DOHH2 (cell line): ENCODE measurements at regions not wholly inside any gene's neighbourhood (a gene's known extent, or its start where the extent isn't known, plus 50 kb on each side); places are given as distances from the start of the nearest gene placed in this dataset.

Experiments
- H3F3A ChIP-seq: fragments of 200-600 bp; sonication (generic), shearing (Covaris generic); 2 replicates; pipeline ENCODE4 v1.6.0; 2016; ENCODE audit warnings: antibody characterized with exemption, mild to moderate bottlenecking; ENCODE audit not compliant: control insufficient read depth, insufficient read depth
- H3K27ac ChIP-seq: fragments of 200-600 bp; sonication (generic); 2 replicates; pipeline ENCODE4 v1.5.1; 2014; ENCODE audit warnings: low read depth, mild to moderate bottlenecking, low read length, moderate library complexity
- H3K27me3 ChIP-seq: fragments of 200-600 bp; sonication (generic); 2 replicates; pipeline ENCODE4 v1.6.1; 2014; ENCODE audit warnings: mild to moderate bottlenecking, low read length, mixed read lengths; ENCODE audit not compliant: control insufficient read depth
- H3K36me3 ChIP-seq: fragments of 200-600 bp; sonication (generic); 2 replicates; pipeline ENCODE4 v1.6.1; 2014; ENCODE audit warnings: mild to moderate bottlenecking, low read length, moderate library complexity, mixed read lengths; ENCODE audit not compliant: control insufficient read depth
- H3K4me1 ChIP-seq: fragments of 200-600 bp; sonication (generic); 2 replicates; pipeline ENCODE4 v1.6.1; 2014; ENCODE audit warnings: mild to moderate bottlenecking, low read length, mixed read lengths; ENCODE audit not compliant: control insufficient read depth
- H3K4me2 ChIP-seq: fragments of 200-600 bp; sonication (generic); 2 replicates; pipeline ENCODE4 v1.6.0; 2014; ENCODE audit warnings: mild to moderate bottlenecking, low read length, moderate library complexity
- H3K4me3 ChIP-seq: fragments of 200-600 bp; sonication (generic); 2 replicates; pipeline ENCODE4 v1.5.1; 2014; ENCODE audit warnings: mild to moderate bottlenecking, low read length, mixed read lengths
- H3K79me2 ChIP-seq: fragments of 200-600 bp; sonication (generic); 2 replicates; pipeline ENCODE4 v1.6.1; 2014; ENCODE audit warnings: mild to moderate bottlenecking, low read length, mixed read lengths; ENCODE audit not compliant: control insufficient read depth
- H3K9me2 ChIP-seq: fragments of 200-600 bp; sonication (generic); replicated peaks from 2 replicates; pipeline ENCODE4 v1.6.1; 2014; ENCODE audit warnings: mild to moderate bottlenecking, low read length, mixed read lengths; ENCODE audit not compliant: control insufficient read depth
- H3K9me3 ChIP-seq: fragments of 200-600 bp; sonication (generic); 2 replicates; pipeline ENCODE4 v1.6.1; 2014; ENCODE audit warnings: antibody characterized with exemption, low read length, mixed read lengths; ENCODE audit not compliant: control insufficient read depth, insufficient read depth
- H4K20me1 ChIP-seq: fragments of 200-600 bp; sonication (generic); 2 replicates; pipeline ENCODE4 v1.6.0; 2014; ENCODE audit warnings: low read depth, mild to moderate bottlenecking, antibody characterized with exemption, low read length, moderate library complexity; ENCODE audit not compliant: control insufficient read depth, insufficient read depth
- CTCF ChIP-seq: fragments of 200-600 bp; sonication (generic); IDR thresholded peaks from one replicate; pipeline ENCODE4 v1.5.1; 2014; ENCODE audit warnings: antibody characterized with exemption, mild to moderate bottlenecking, low read depth, low read length; ENCODE audit not compliant: poor library complexity, severe bottlenecking
- EZH2phosphoT487 ChIP-seq: fragments of 200-600 bp; sonication (generic); IDR thresholded peaks from 2 replicates; pipeline ENCODE4 v1.6.1; 2017; ENCODE audit warnings: borderline replicate concordance, mild to moderate bottlenecking, antibody characterized with exemption, low read length, moderate library complexity, mixed read lengths

GRCh38 chr2:67713376-67713775 is 316.2 kb downstream of the ETAA1 start:
- H3K9me3 ChIP-seq = no peaks in the 10 kb centered on the region
- no peaks in the 10 kb centered on the region for H3K79me2 ChIP-seq
- H3K27me3 ChIP-seq = no peaks in the 10 kb centered on the region
- H3K4me2 ChIP-seq = no peak overlapping the region
- H3K27ac ChIP-seq = no peak overlapping the region
- H4K20me1 ChIP-seq = no peaks in the 10 kb centered on the region
- no peaks in the 10 kb centered on the region for H3F3A ChIP-seq
- TF ChIP-seq EZH2phosphoT487 = no peak
- no peak for TF ChIP-seq CTCF
- H3K4me3 ChIP-seq = no peak overlapping the region
- no peaks in the 10 kb centered on the region for H3K4me1 ChIP-seq
- H3K9me2 ChIP-seq = no peaks in the 10 kb centered on the region
- no peaks in the 10 kb centered on the region for H3K36me3 ChIP-seq

- no peaks in the 10 kb centered on the region; the same call in 1 of the 2 replicates for H3K27me3 ChIP-seq
- H3K4me3 ChIP-seq = no peak overlapping the region
- peaks cover 7% of the 10 kb centered on the region; the same call in 1 of the 2 replicates for H3K9me3 ChIP-seq
- no peak overlapping the region for H3K27ac ChIP-seq
- no peaks in the 10 kb centered on the region for H4K20me1 ChIP-seq
- H3K36me3 ChIP-seq = no peaks in the 10 kb centered on the region
- H3F3A ChIP-seq = no peaks in the 10 kb centered on the region
- TF ChIP-seq CTCF (no peak), EZH2phosphoT487 (no peak)
- H3K4me2 ChIP-seq = no peak overlapping the region
- no peaks in the 10 kb centered on the region for H3K9me2 ChIP-seq
- H3K79me2 ChIP-seq = no peaks in the 10 kb centered on the region
- H3K4me1 ChIP-seq = no peaks in the 10 kb centered on the region
These were observed 319.8 kb downstream of the ETAA1 start for GRCh38 chr2:67716895-67717396.

- no peaks in the 10 kb centered on the region for H4K20me1 ChIP-seq
- H3K79me2 ChIP-seq = no peaks in the 10 kb centered on the region
- no peak overlapping the region for H3K4me3 ChIP-seq
- H3K9me2 ChIP-seq = no peaks in the 10 kb centered on the region
- H3K4me1 ChIP-seq = no peaks in the 10 kb centered on the region
- TF ChIP-seq CTCF (no peak), EZH2phosphoT487 (no peak)
- no peak overlapping the region for H3K4me2 ChIP-seq
- peaks cover 13% of the 10 kb centered on the region for H3K9me3 ChIP-seq
- no peaks in the 10 kb centered on the region for H3F3A ChIP-seq
- no peak overlapping the region for H3K27ac ChIP-seq
- H3K27me3 ChIP-seq = no peaks in the 10 kb centered on the region; the same call in 1 of the 2 replicates
- no peaks in the 10 kb centered on the region for H3K36me3 ChIP-seq
These were observed 320.6 kb downstream of the ETAA1 start for GRCh38 chr2:67717692-67718091.

GRCh38 chr2:67719351-67719750 is 322.2 kb downstream of the ETAA1 start:
- TF ChIP-seq EZH2phosphoT487 (no peak), CTCF (no peak)
- H3K36me3 ChIP-seq = no peaks in the 10 kb centered on the region
- no peak overlapping the region for H3K4me2 ChIP-seq
- H3K9me3 ChIP-seq = peaks cover 13% of the 10 kb centered on the region
- H3K4me1 ChIP-seq = no peaks in the 10 kb centered on the region
- H3K9me2 ChIP-seq = no peaks in the 10 kb centered on the region
- H3K27me3 ChIP-seq = no peaks in the 10 kb centered on the region; the same call in 1 of the 2 replicates
- H3F3A ChIP-seq = no peaks in the 10 kb centered on the region
- H3K27ac ChIP-seq = no peak overlapping the region
- no peak overlapping the region for H3K4me3 ChIP-seq
- H4K20me1 ChIP-seq = no peaks in the 10 kb centered on the region
- H3K79me2 ChIP-seq = no peaks in the 10 kb centered on the region
